Neural cell (in vitro differentiated cells): ENCODE measurements at regions not wholly inside any gene's neighbourhood (a gene's known extent, or its start where the extent isn't known, plus 50 kb on each side); places are given as distances from the start of the nearest gene placed in this dataset.

ENCODE experiments used
- H2AFZ ChIP-seq: fragments of 200-600, 300-800 bp; sonication (generic), shearing (Covaris generic); 2 replicates; pipeline ENCODE4 v1.6.0; 2014; ENCODE audit warnings: low read depth, mild to moderate bottlenecking, antibody characterized with exemption, low read length, moderate library complexity
- H3F3A ChIP-seq: fragments of 200-600 bp; shearing (Covaris generic); 2 replicates; pipeline ENCODE4 v1.6.1; 2016; ENCODE audit warnings: mild to moderate bottlenecking, moderate library complexity, mixed read lengths, antibody characterized with exemption, low read length; ENCODE audit not compliant: insufficient read depth, poor library complexity, severe bottlenecking
- H3K27ac ChIP-seq: fragments of 200-600, 300-800 bp; sonication (generic), shearing (Covaris generic); 2 replicates; pipeline ENCODE4 v1.5.1; 2014; ENCODE audit warnings: mild to moderate bottlenecking, low read length, moderate library complexity
- H3K27me3 ChIP-seq: fragments of 300-800, 200-600 bp; sonication (generic), shearing (Covaris generic); 2 replicates; pipeline ENCODE4 v1.6.0; 2014; ENCODE audit warnings: mild to moderate bottlenecking, low read depth, low read length, moderate library complexity; ENCODE audit not compliant: insufficient read depth
- H3K36me3 ChIP-seq: fragments of 300-800, 200-600 bp; sonication (generic), shearing (Covaris generic); 2 replicates; pipeline ENCODE4 v1.5.1; 2014; ENCODE audit warnings: mild to moderate bottlenecking, antibody characterized with exemption, low read length, moderate library complexity; ENCODE audit not compliant: insufficient read depth
- H3K4me2 ChIP-seq: fragments of 300-800, 200-600 bp; sonication (generic), shearing (Covaris generic); 2 replicates; pipeline ENCODE4 v1.6.0; 2014; ENCODE audit warnings: mild to moderate bottlenecking, low read length
- H3K4me3 ChIP-seq: fragments of 300-800, 200-600 bp; sonication (generic), shearing (Covaris generic); 2 replicates; pipeline ENCODE4 v1.5.1; 2014; ENCODE audit warnings: mild to moderate bottlenecking, low read length, moderate library complexity
- H3K79me2 ChIP-seq: fragments of 200-600 bp; shearing (Covaris generic); replicated peaks from 2 replicates; pipeline ENCODE4 v1.6.0; 2014; ENCODE audit warnings: mild to moderate bottlenecking, low read length, moderate library complexity; ENCODE audit not compliant: insufficient read depth
- H3K9ac ChIP-seq: fragments of 300-800, 200-600 bp; sonication (generic), shearing (Covaris generic); 2 replicates; pipeline ENCODE4 v1.6.1; 2016; ENCODE audit warnings: mild to moderate bottlenecking, low read length, mixed read lengths
- H3K9me2 ChIP-seq: fragments of 200-600 bp; shearing (Covaris generic); 2 replicates; pipeline ENCODE4 v1.6.1; 2016; ENCODE audit warnings: mild to moderate bottlenecking, low read length, mixed read lengths; ENCODE audit not compliant: insufficient read depth
- H3K9me3 ChIP-seq: fragments of 200-600, 300-800 bp; sonication (generic), shearing (Covaris generic); 2 replicates; pipeline ENCODE4 v1.6.1; 2016; ENCODE audit warnings: mild to moderate bottlenecking, mixed run types, low read length, moderate library complexity, mixed read lengths
- H4K20me1 ChIP-seq: fragments of 200-600 bp; shearing (Covaris generic); 2 replicates; pipeline ENCODE4 v1.6.1; 2016; ENCODE audit warnings: mild to moderate bottlenecking, mixed run types; ENCODE audit not compliant: insufficient read depth
- EP300 ChIP-seq: fragments of 450-650 bp; conservative IDR thresholded peaks from 2 replicates; pipeline ENCODE4 v1.6.1; 2014; ENCODE audit warnings: antibody characterized with exemption, mild to moderate bottlenecking, moderate library complexity; ENCODE audit not compliant: poor library complexity, severe bottlenecking
- EZH2 ChIP-seq: fragments of 200-600, 300-800 bp; shearing (Covaris generic), sonication (generic); IDR thresholded peaks from 2 replicates; pipeline ENCODE4 v1.6.1; 2014; ENCODE audit warnings: antibody characterized with exemption, low read length, borderline replicate concordance, mild to moderate bottlenecking; ENCODE audit not compliant: insufficient read depth, poor library complexity, severe bottlenecking
- MXI1 ChIP-seq: fragments of 450-650 bp; conservative IDR thresholded peaks from 2 replicates; pipeline ENCODE4 v1.6.1; 2014; ENCODE audit warnings: antibody characterized with exemption, mild to moderate bottlenecking; ENCODE audit not compliant: poor library complexity, severe bottlenecking
- POLR2AphosphoS5 ChIP-seq: IDR thresholded peaks from 2 replicates; pipeline ENCODE4 v1.6.1; 2012
- RAD21 ChIP-seq: fragments of 450-650 bp; conservative IDR thresholded peaks from 2 replicates; pipeline ENCODE4 v1.6.1; 2014; ENCODE audit warnings: antibody characterized with exemption, mild to moderate bottlenecking, moderate library complexity
- SMC3 ChIP-seq: fragments of 450-650 bp; conservative IDR thresholded peaks from 2 replicates; pipeline ENCODE4 v1.6.1; 2014; ENCODE audit warnings: antibody characterized with exemption, mild to moderate bottlenecking, moderate library complexity; ENCODE audit not compliant: poor library complexity
- TAF1 ChIP-seq: IDR thresholded peaks from 2 replicates; pipeline ENCODE4 v1.6.1; 2012; ENCODE audit warnings: low read depth
- TF ChIP-seq, protein P1 (sequence below): IDR thresholded peaks from 2 replicates; pipeline ENCODE4 v1.6.1; 2012; ENCODE audit warnings: borderline replicate concordance
- TF ChIP-seq, protein P2 (sequence below): fragments of 450-650 bp; IDR thresholded peaks from 2 replicates; pipeline ENCODE4 v1.5.1; 2014; ENCODE audit warnings: antibody characterized with exemption, mild to moderate bottlenecking, moderate library complexity; ENCODE audit not compliant: poor library complexity, severe bottlenecking

DNA sequence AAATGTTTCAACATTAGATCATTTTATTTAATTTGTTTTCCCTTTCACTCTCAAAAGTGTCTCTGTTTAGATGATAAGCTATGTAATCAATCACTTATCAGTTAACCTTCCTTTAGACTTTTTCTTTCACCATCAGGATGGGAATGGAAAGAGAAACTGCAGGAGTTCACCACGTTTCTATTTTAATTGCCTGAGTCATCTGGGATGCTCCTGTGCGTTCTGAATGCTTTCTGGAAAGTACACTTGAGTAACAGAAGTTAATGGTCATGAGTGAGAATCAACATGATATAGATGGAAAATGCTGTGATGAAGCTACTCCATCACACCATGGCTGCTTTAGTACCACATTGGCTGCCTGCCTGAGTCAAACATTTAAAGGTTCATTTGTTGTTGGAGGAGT, 783.3 kb upstream of the CDH9 start:
- H3K4me3 ChIP-seq: no peak overlapping the region
- no peaks in the 10 kb centered on the region for H3K79me2 ChIP-seq
- no peaks in the 10 kb centered on the region for H3K9me3 ChIP-seq
- TF ChIP-seq POLR2AphosphoS5 (no peak), EZH2 (no peak), EP300 (no peak), MXI1 (no peak), SMC3 (no peak)
- TF ChIP-seq, protein P1, sequence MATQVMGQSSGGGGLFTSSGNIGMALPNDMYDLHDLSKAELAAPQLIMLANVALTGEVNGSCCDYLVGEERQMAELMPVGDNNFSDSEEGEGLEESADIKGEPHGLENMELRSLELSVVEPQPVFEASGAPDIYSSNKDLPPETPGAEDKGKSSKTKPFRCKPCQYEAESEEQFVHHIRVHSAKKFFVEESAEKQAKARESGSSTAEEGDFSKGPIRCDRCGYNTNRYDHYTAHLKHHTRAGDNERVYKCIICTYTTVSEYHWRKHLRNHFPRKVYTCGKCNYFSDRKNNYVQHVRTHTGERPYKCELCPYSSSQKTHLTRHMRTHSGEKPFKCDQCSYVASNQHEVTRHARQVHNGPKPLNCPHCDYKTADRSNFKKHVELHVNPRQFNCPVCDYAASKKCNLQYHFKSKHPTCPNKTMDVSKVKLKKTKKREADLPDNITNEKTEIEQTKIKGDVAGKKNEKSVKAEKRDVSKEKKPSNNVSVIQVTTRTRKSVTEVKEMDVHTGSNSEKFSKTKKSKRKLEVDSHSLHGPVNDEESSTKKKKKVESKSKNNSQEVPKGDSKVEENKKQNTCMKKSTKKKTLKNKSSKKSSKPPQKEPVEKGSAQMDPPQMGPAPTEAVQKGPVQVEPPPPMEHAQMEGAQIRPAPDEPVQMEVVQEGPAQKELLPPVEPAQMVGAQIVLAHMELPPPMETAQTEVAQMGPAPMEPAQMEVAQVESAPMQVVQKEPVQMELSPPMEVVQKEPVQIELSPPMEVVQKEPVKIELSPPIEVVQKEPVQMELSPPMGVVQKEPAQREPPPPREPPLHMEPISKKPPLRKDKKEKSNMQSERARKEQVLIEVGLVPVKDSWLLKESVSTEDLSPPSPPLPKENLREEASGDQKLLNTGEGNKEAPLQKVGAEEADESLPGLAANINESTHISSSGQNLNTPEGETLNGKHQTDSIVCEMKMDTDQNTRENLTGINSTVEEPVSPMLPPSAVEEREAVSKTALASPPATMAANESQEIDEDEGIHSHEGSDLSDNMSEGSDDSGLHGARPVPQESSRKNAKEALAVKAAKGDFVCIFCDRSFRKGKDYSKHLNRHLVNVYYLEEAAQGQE: no peak
- no peaks in the 10 kb centered on the region for H3K27me3 ChIP-seq
- H2AFZ ChIP-seq: no peak overlapping the region
- no peaks in the 10 kb centered on the region for H3K36me3 ChIP-seq
- no peak overlapping the region for H3K27ac ChIP-seq
- no peaks in the 10 kb centered on the region for H3K9me2 ChIP-seq
- no peak overlapping the region for H3K9ac ChIP-seq
- no peaks in the 10 kb centered on the region for H3F3A ChIP-seq
- H3K4me2 ChIP-seq: no peak overlapping the region
- no peaks in the 10 kb centered on the region for H4K20me1 ChIP-seq

DNA sequence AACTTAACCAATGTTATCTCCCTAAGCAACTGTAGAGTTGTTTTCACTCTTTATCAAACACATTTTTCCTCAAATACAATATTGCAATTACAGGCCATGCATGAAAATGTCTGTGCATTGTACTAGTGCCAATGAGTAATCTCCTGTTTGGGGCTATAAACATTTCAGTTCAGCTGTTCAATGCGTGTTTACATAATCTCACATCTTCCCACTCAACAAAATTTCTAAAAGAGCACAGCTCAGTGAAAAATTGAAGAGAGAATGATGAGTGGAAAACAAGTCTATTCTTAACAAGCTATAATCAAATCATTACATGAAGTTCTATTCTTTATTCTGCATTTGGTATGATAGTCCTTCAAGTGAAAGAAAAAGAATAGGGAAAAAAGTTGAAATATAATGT, 780.5 kb upstream of the CDH9 start:
- TF ChIP-seq SMC3: no peak
- TF ChIP-seq, protein P2, sequence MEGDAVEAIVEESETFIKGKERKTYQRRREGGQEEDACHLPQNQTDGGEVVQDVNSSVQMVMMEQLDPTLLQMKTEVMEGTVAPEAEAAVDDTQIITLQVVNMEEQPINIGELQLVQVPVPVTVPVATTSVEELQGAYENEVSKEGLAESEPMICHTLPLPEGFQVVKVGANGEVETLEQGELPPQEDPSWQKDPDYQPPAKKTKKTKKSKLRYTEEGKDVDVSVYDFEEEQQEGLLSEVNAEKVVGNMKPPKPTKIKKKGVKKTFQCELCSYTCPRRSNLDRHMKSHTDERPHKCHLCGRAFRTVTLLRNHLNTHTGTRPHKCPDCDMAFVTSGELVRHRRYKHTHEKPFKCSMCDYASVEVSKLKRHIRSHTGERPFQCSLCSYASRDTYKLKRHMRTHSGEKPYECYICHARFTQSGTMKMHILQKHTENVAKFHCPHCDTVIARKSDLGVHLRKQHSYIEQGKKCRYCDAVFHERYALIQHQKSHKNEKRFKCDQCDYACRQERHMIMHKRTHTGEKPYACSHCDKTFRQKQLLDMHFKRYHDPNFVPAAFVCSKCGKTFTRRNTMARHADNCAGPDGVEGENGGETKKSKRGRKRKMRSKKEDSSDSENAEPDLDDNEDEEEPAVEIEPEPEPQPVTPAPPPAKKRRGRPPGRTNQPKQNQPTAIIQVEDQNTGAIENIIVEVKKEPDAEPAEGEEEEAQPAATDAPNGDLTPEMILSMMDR: no peak
- TF ChIP-seq RAD21: no peak
- no peak for TF ChIP-seq EZH2
- no peak for TF ChIP-seq POLR2AphosphoS5
- no peak for TF ChIP-seq EP300
- TF ChIP-seq TAF1: no peak
- no peak for TF ChIP-seq MXI1
- TF ChIP-seq, protein P1: no peak
- Histone ChIP-seq H2AFZ (no peak overlapping the region), H3K79me2 (no peaks in the 10 kb centered on the region), H3F3A (no peaks in the 10 kb centered on the region), H3K9me2 (no peaks in the 10 kb centered on the region), H3K27me3 (no peaks in the 10 kb centered on the region), H3K36me3 (no peaks in the 10 kb centered on the region), H3K4me2 (no peak overlapping the region), H3K9ac (no peak overlapping the region), H3K9me3 (no peaks in the 10 kb centered on the region), H4K20me1 (no peaks in the 10 kb centered on the region), H3K4me3 (no peak overlapping the region), H3K27ac (no peak overlapping the region)
